Myocyte (in vitro differentiated cells): ENCODE measurements at regions not wholly inside any gene's neighbourhood (a gene's known extent, or its start where the extent isn't known, plus 50 kb on each side); places are given as distances from the start of the nearest gene placed in this dataset.
"Not testable (repeated sequence)": the region's sequence is repeated elsewhere in the genome, so short reads cannot be mapped to it uniquely, and the experiment has no call there.

Source experiments
- DNase-seq: peaks from one replicate; pipeline ENCODE4 v3.0.0-alpha.2; 2012; ENCODE audit warnings: low read depth

GRCh38 chr21:19340954-19341353, 937.4 kb upstream of the TMPRSS15 start:
- no peak for DNase-seq

- DNase-seq: no peak
Measured at GRCh38 chr21:19343711-19344110, 940.1 kb upstream of the TMPRSS15 start.

GRCh38 chr21:19350286-19350685, 946.7 kb upstream of the TMPRSS15 start:
- DNase-seq: no peak

- no peak for DNase-seq
Measured at GRCh38 chr21:19353256-19353655, 949.7 kb upstream of the TMPRSS15 start.

- no peak for DNase-seq
Measured at GRCh38 chr21:19368944-19369343, 965.4 kb upstream of the TMPRSS15 start.

- DNase-seq: no peak
Measured at GRCh38 chr21:19392390-19392789, 988.8 kb upstream of the TMPRSS15 start.

- DNase-seq: no peak
Measured at GRCh38 chr21:19400223-19400770, 996.7 kb upstream of the TMPRSS15 start.

- DNase-seq: no peak
Measured at GRCh38 chr21:19402870-19403269, 999.3 kb upstream of the TMPRSS15 start.

GRCh38 chr21:19405326-19405725, 1001.7 kb upstream of the TMPRSS15 start:
- DNase-seq: no peak

GRCh38 chr21:19420565-19420964, 1017.0 kb upstream of the TMPRSS15 start:
- no peak for DNase-seq

GRCh38 chr21:19433623-19434022, 1030.0 kb upstream of the TMPRSS15 start:
- DNase-seq: no peak

GRCh38 chr21:19440792-19441655, 1037.4 kb upstream of the TMPRSS15 start:
- no peak for DNase-seq

GRCh38 chr21:19458295-19458694, 1054.7 kb upstream of the TMPRSS15 start:
- no peak for DNase-seq

GRCh38 chr21:19461481-19462205, 1058.1 kb upstream of the TMPRSS15 start:
- DNase-seq: no peak

GRCh38 chr21:19463966-19464365, 1060.4 kb upstream of the TMPRSS15 start:
- DNase-seq: no peak

- DNase-seq: peak; percentile 2
Measured at GRCh38 chr21:19468991-19469715, 1065.6 kb upstream of the TMPRSS15 start.

- no peak for DNase-seq
Measured at GRCh38 chr21:19475525-19475924, 1071.9 kb upstream of the TMPRSS15 start.

- DNase-seq: no peak
Measured at GRCh38 chr21:19489930-19490329, 1086.3 kb upstream of the TMPRSS15 start.

- DNase-seq: no peak
Measured at GRCh38 chr21:19490481-19490880, 1086.9 kb upstream of the TMPRSS15 start.

GRCh38 chr21:19493437-19494241, 1090.1 kb upstream of the TMPRSS15 start:
- DNase-seq: not testable (repeated sequence)

- no peak for DNase-seq
Measured at GRCh38 chr21:19501115-19501514, 1097.5 kb upstream of the TMPRSS15 start.
